Suprapubic skin (tissue), 4 donors: ENCODE measurements at regions not wholly inside any gene's neighbourhood (a gene's known extent, or its start where the extent isn't known, plus 50 kb on each side); places are given as distances from the start of the nearest gene placed in this dataset.

Experiments
- DNase-seq, 2 donors: peaks; one replicate each; pipeline ENCODE4 v3.0.0-alpha.2; 2019; ENCODE audit warnings: low spot score in 2 of 2
- H3K27ac ChIP-seq: fragments of 200-600 bp; sonication (generic); one replicate; pipeline ENCODE4 v1.5.1; 2019
- H3K27me3 ChIP-seq: fragments of 200-600 bp; sonication (generic); one replicate; pipeline ENCODE4 v1.5.1; 2019
- H3K36me3 ChIP-seq: fragments of 200-600 bp; sonication (generic); one replicate; pipeline ENCODE4 v1.5.1; 2019
- H3K4me1 ChIP-seq: fragments of 200-600 bp; sonication (generic); one replicate; pipeline ENCODE4 v1.5.1; 2019
- H3K4me3 ChIP-seq: fragments of 200-600 bp; sonication (generic); one replicate; pipeline ENCODE4 v1.5.1; 2019; ENCODE audit warnings: mild to moderate bottlenecking
- H3K9me3 ChIP-seq: fragments of 200-600 bp; sonication (generic); one replicate; pipeline ENCODE4 v1.5.1; 2019
- EP300 ChIP-seq: sonication (generic); formaldehyde crosslinking; IDR thresholded peaks from one replicate; pipeline ENCODE4 v1.6.1; 2017; ENCODE audit warnings: antibody characterized with exemption
- POLR2A ChIP-seq, 2 donors: fragments of 450-650 bp; IDR thresholded peaks; one replicate each; pipeline ENCODE4 v1.6.1; 2017; ENCODE audit warnings: antibody characterized with exemption in 2 of 2, mild to moderate bottlenecking in 2 of 2, moderate library complexity in 2 of 2
- POLR2AphosphoS5 ChIP-seq, 3 donors: sonication (generic); formaldehyde crosslinking; IDR thresholded peaks; one replicate each; pipeline ENCODE4 v1.6.1; 2017; ENCODE audit warnings: antibody characterized with exemption in 3 of 3
- WGBS: methylation state at CpG from one replicate; pipeline ENCODE4 v1.1.5; 2018; 5-methylcytosine and 5-hydroxymethylcytosine counted together
- TF ChIP-seq, protein P1 (sequence below), 2 donors: fragments of 200-600 bp in 1 of 2; fragments of 450-650 bp in 1 of 2; sonication (generic) in 1 of 2; IDR thresholded peaks; one replicate each; pipeline ENCODE4 v1.5.1; 2016 to 2019; ENCODE audit warnings: antibody characterized with exemption in 2 of 2, mild to moderate bottlenecking in 1 of 2, moderate library complexity in 1 of 2

GRCh38 chr12:42902001-42902400 is 312.5 kb upstream of the PRICKLE1 start:
- H3K9me3 ChIP-seq = no peaks in the 10 kb centered on the region
- 71% methylated on average over 2 of the region's 2 CpGs for WGBS
- no peaks in the 10 kb centered on the region for H3K27me3 ChIP-seq
- H3K27ac ChIP-seq = no peak overlapping the region
- DNase-seq = no peak
- H3K4me3 ChIP-seq = no peak overlapping the region
- no peaks in the 10 kb centered on the region for H3K4me1 ChIP-seq
- no peaks in the 10 kb centered on the region for H3K36me3 ChIP-seq
- TF ChIP-seq EP300 (no peak), POLR2AphosphoS5 (IDR thresholded peaks at IDR 0.05) (no peak), POLR2A (IDR thresholded peaks at IDR 0.05) (no peak)
- TF ChIP-seq, protein P1, sequence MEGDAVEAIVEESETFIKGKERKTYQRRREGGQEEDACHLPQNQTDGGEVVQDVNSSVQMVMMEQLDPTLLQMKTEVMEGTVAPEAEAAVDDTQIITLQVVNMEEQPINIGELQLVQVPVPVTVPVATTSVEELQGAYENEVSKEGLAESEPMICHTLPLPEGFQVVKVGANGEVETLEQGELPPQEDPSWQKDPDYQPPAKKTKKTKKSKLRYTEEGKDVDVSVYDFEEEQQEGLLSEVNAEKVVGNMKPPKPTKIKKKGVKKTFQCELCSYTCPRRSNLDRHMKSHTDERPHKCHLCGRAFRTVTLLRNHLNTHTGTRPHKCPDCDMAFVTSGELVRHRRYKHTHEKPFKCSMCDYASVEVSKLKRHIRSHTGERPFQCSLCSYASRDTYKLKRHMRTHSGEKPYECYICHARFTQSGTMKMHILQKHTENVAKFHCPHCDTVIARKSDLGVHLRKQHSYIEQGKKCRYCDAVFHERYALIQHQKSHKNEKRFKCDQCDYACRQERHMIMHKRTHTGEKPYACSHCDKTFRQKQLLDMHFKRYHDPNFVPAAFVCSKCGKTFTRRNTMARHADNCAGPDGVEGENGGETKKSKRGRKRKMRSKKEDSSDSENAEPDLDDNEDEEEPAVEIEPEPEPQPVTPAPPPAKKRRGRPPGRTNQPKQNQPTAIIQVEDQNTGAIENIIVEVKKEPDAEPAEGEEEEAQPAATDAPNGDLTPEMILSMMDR (IDR thresholded peaks at IDR 0.05) = no peak

- H3K36me3 ChIP-seq = no peaks in the 10 kb centered on the region
- H3K4me3 ChIP-seq = no peak overlapping the region
- no peak overlapping the region for H3K27ac ChIP-seq
- TF ChIP-seq EP300 (no peak), POLR2AphosphoS5 (IDR thresholded peaks at IDR 0.05) (no peak), POLR2A (IDR thresholded peaks at IDR 0.05) (no peak)
- TF ChIP-seq, protein P1 (IDR thresholded peaks at IDR 0.05) = no peak
- no peaks in the 10 kb centered on the region for H3K4me1 ChIP-seq
- H3K27me3 ChIP-seq = no peaks in the 10 kb centered on the region
- no peaks in the 10 kb centered on the region for H3K9me3 ChIP-seq
- DNase-seq = no peak
- 60% methylated on average over 2 of the region's 2 CpGs for WGBS
Observed at GRCh38 chr12:42893803-42894202, 304.3 kb upstream of the PRICKLE1 start.

GRCh38 chr12:42892702-42893551 is 303.4 kb upstream of the PRICKLE1 start:
- no peak for DNase-seq
- no peaks in the 10 kb centered on the region for H3K27me3 ChIP-seq
- H3K27ac ChIP-seq = no peak overlapping the region
- no peak overlapping the region for H3K4me3 ChIP-seq
- no peaks in the 10 kb centered on the region for H3K4me1 ChIP-seq
- no peaks in the 10 kb centered on the region for H3K36me3 ChIP-seq
- WGBS = 48% methylated on average over 4 of the region's 4 CpGs
- TF ChIP-seq POLR2A (IDR thresholded peaks at IDR 0.05) (no peak), EP300 (no peak), POLR2AphosphoS5 (IDR thresholded peaks at IDR 0.05) (no peak)
- TF ChIP-seq, protein P1 (IDR thresholded peaks at IDR 0.05) = no peak
- no peaks in the 10 kb centered on the region for H3K9me3 ChIP-seq

DNA sequence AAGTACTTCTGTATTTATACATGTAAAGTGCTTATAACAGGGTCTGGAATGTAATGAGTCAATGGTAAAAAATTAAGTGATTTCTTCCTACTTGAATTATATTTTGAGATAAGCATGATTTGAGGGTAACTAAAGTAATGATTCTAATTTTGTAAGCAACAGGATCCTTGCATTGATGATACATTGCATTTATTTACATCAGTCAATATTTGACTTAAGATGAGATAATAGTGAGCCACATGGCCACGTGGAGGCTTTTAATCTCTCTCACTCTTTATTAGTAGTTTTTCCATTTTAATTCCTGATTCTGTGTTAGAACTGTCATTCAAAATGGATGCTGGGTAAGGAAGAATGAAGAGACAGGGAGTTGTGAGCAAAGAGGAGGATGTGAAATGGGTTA is 298.1 kb upstream of the PRICKLE1 start:
- no peaks in the 10 kb centered on the region for H3K36me3 ChIP-seq
- TF ChIP-seq, protein P1 (IDR thresholded peaks at IDR 0.05) = no peak
- TF ChIP-seq POLR2A (IDR thresholded peaks at IDR 0.05) (no peak), EP300 (no peak), POLR2AphosphoS5 (IDR thresholded peaks at IDR 0.05) (no peak)
- H3K4me1 ChIP-seq = no peaks in the 10 kb centered on the region
- no peaks in the 10 kb centered on the region for H3K27me3 ChIP-seq
- H3K9me3 ChIP-seq = no peaks in the 10 kb centered on the region
- H3K27ac ChIP-seq = no peak overlapping the region
- 58% methylated on average over 1 of the region's 1 CpG for WGBS
- no peak overlapping the region for H3K4me3 ChIP-seq
- no peak for DNase-seq

GRCh38 chr12:42886160-42886559 is 296.6 kb upstream of the PRICKLE1 start:
- WGBS = 44% methylated on average over 3 of the region's 3 CpGs
- H3K27ac ChIP-seq = no peak overlapping the region

More at GRCh38 chr12:42886160-42886559, 296.6 kb upstream of the PRICKLE1 start:
- Histone ChIP-seq H3K36me3 (no peaks in the 10 kb centered on the region), H3K9me3 (no peaks in the 10 kb centered on the region), H3K4me3 (no peak overlapping the region), H3K27me3 (no peaks in the 10 kb centered on the region), H3K4me1 (no peaks in the 10 kb centered on the region)
- TF ChIP-seq POLR2AphosphoS5 (IDR thresholded peaks at IDR 0.05) = no peak
- TF ChIP-seq EP300 = no peak
- TF ChIP-seq, protein P1 (IDR thresholded peaks at IDR 0.05) = no peak
- no peak for TF ChIP-seq POLR2A (IDR thresholded peaks at IDR 0.05)
- DNase-seq = no peak
